ENCODE measurements at regions not wholly inside any gene's neighbourhood (a gene's known extent, or its start where the extent isn't known, plus 50 kb on each side); places are given as distances from the start of the nearest gene placed in this dataset.

GRCh38 chr2:76572981-76573380 is 862.3 kb upstream of the GCFC2 start:
- no peak for DNase-seq

- DNase-seq = peak in 1 of 2 experiments; percentile 15
Measured at GRCh38 chr2:76569819-76570218, 859.1 kb upstream of the GCFC2 start.

- DNase-seq = no peak
Measured at GRCh38 chr2:76567478-76567877, 856.8 kb upstream of the GCFC2 start.

- DNase-seq = no peak
Measured at GRCh38 chr2:76564734-76565133, 854.0 kb upstream of the GCFC2 start.

- no peak for DNase-seq
Measured at GRCh38 chr2:76563730-76564129, 853.0 kb upstream of the GCFC2 start.

GRCh38 chr2:76558157-76558556 is 847.4 kb upstream of the GCFC2 start:
- no peak for DNase-seq

- peak in 1 of 2 experiments; percentile 8 for DNase-seq
Measured at GRCh38 chr2:76556018-76556417, 845.3 kb upstream of the GCFC2 start.

GRCh38 chr2:76546207-76546606 is 835.5 kb upstream of the GCFC2 start:
- no peak for DNase-seq

- DNase-seq = no peak
Measured at GRCh38 chr2:76544901-76545300, 834.2 kb upstream of the GCFC2 start.

GRCh38 chr2:76517574-76517909 is 806.8 kb upstream of the GCFC2 start:
- no peak for DNase-seq

GRCh38 chr2:76516861-76517573 is 806.3 kb upstream of the GCFC2 start:
- DNase-seq = no peak

- no peak for DNase-seq
Measured at GRCh38 chr2:76512201-76512820, 801.6 kb upstream of the GCFC2 start.

GRCh38 chr2:76506538-76506937 is 795.8 kb upstream of the GCFC2 start:
- DNase-seq = no peak

- DNase-seq = no peak
Measured at GRCh38 chr2:76501641-76502040, 790.9 kb upstream of the GCFC2 start.

- DNase-seq = no peak
Measured at GRCh38 chr2:76498360-76498759, 787.6 kb upstream of the GCFC2 start.

GRCh38 chr2:76491503-76491902 is 780.8 kb upstream of the GCFC2 start:
- DNase-seq = no peak

GRCh38 chr2:76478266-76479035 is 767.7 kb upstream of the GCFC2 start:
- DNase-seq = no peak

- no peak for DNase-seq
Measured at GRCh38 chr2:76472946-76473345, 762.2 kb upstream of the GCFC2 start.

GRCh38 chr2:76469066-76469465 is 758.4 kb upstream of the GCFC2 start:
- no peak for DNase-seq

- DNase-seq = no peak
Measured at GRCh38 chr2:76467326-76467725, 756.6 kb upstream of the GCFC2 start.

GRCh38 chr2:76464310-76464709 is 753.6 kb upstream of the GCFC2 start:
- DNase-seq = no peak

- no peak for DNase-seq
Measured at GRCh38 chr2:76461431-76461830, 750.7 kb upstream of the GCFC2 start.

GRCh38 chr2:76455910-76456309 is 745.2 kb upstream of the GCFC2 start:
- no peak for DNase-seq

GRCh38 chr2:76450024-76450475 is 739.3 kb upstream of the GCFC2 start:
- DNase-seq = no peak

All from NCI-H1930 (cell line).